Chondrocyte (in vitro differentiated cells): ENCODE measurements at regions not wholly inside any gene's neighbourhood (a gene's known extent, or its start where the extent isn't known, plus 50 kb on each side); places are given as distances from the start of the nearest gene placed in this dataset.
"Not testable (repeated sequence)": the region's sequence is repeated elsewhere in the genome, so short reads cannot be mapped to it uniquely, and the experiment has no call there.

ENCODE experiments used
- DNase-seq: peaks from one replicate; pipeline ENCODE4 v3.0.0; 2021; ENCODE audit warnings: mixed read lengths, low spot score
- H3K27ac Mint-ChIP-seq: one replicate; pipeline ENCODE4 v1.8.0; 2021; ENCODE audit warnings: mild to moderate bottlenecking, moderate library complexity, mixed read lengths; ENCODE audit not compliant: unreplicated experiment
- H3K27me3 Mint-ChIP-seq: 2 replicates; pipeline ENCODE4 v1.8.0; 2021; ENCODE audit warnings: low read depth, mixed read lengths
- H3K36me3 Mint-ChIP-seq: 2 replicates; pipeline ENCODE4 v1.8.0; 2021; ENCODE audit warnings: low read depth, mixed read lengths
- H3K4me1 Mint-ChIP-seq: 2 replicates; pipeline ENCODE4 v1.8.0; 2021; ENCODE audit warnings: low read depth, mild to moderate bottlenecking, mixed read lengths
- H3K4me3 Mint-ChIP-seq: one replicate; pipeline ENCODE4 v1.8.0; 2021; ENCODE audit warnings: mild to moderate bottlenecking, moderate library complexity, mixed read lengths; ENCODE audit not compliant: unreplicated experiment
- H3K9me3 Mint-ChIP-seq: 2 replicates; pipeline ENCODE4 v1.8.0; 2021; ENCODE audit warnings: low read depth, mixed read lengths
- CTCF ChIP-seq: fragments of 200-600 bp; sonication (generic); IDR thresholded peaks from 2 replicates; pipeline ENCODE4 v1.5.0; 2021; ENCODE audit warnings: antibody characterized with exemption, mild to moderate bottlenecking, moderate library complexity

GRCh38 chr2:223494496-223494895 lies 107.7 kb downstream of the SCG2 start:
- no peak for TF ChIP-seq CTCF

GRCh38 chr2:223494942-223495341 lies 107.2 kb downstream of the SCG2 start:
- no peak for TF ChIP-seq CTCF
- H3K27me3 Mint-ChIP-seq, result no peaks in the 10 kb centered on the region
- no peaks in the 10 kb centered on the region for H3K4me1 Mint-ChIP-seq
- no peak overlapping the region for H3K27ac Mint-ChIP-seq
- H3K9me3 Mint-ChIP-seq, result peaks cover 14% of the 10 kb centered on the region
- H3K4me3 Mint-ChIP-seq, result no peak overlapping the region
- no peak for DNase-seq
- H3K36me3 Mint-ChIP-seq, result peaks cover 6% of the 10 kb centered on the region

More at GRCh38 chr2:223494496-223494895, 107.7 kb downstream of the SCG2 start:
- H3K27ac Mint-ChIP-seq, result no peak overlapping the region
- H3K36me3 Mint-ChIP-seq, result peaks cover 6% of the 10 kb centered on the region
- no peak for DNase-seq
- no peaks in the 10 kb centered on the region for H3K27me3 Mint-ChIP-seq
- no peaks in the 10 kb centered on the region for H3K4me1 Mint-ChIP-seq
- H3K9me3 Mint-ChIP-seq, result peaks cover 15% of the 10 kb centered on the region
- no peak overlapping the region for H3K4me3 Mint-ChIP-seq

- not testable (repeated sequence) for H3K36me3 Mint-ChIP-seq, H3K4me3 Mint-ChIP-seq, H3K4me1 Mint-ChIP-seq, H3K27ac Mint-ChIP-seq, DNase-seq, H3K27me3 Mint-ChIP-seq, H3K9me3 Mint-ChIP-seq
Measured at GRCh38 chr2:223496853-223497252, 105.3 kb downstream of the SCG2 start.

- Mint-ChIP-seq H3K4me3 (no peak overlapping the region), H3K9me3 (peaks cover 5% of the 10 kb centered on the region), H3K27me3 (no peaks in the 10 kb centered on the region), H3K27ac (no peak overlapping the region), H3K36me3 (no peaks in the 10 kb centered on the region), H3K4me1 (no peaks in the 10 kb centered on the region)
- DNase-seq, result no peak
- TF ChIP-seq CTCF, result no peak
Measured at GRCh38 chr2:223500709-223501108, 101.5 kb downstream of the SCG2 start.

- Mint-ChIP-seq H3K27ac (no peak overlapping the region), H3K4me1 (no peaks in the 10 kb centered on the region), H3K4me3 (no peak overlapping the region), H3K9me3 (peaks cover 5% of the 10 kb centered on the region), H3K36me3 (no peaks in the 10 kb centered on the region), H3K27me3 (no peaks in the 10 kb centered on the region)
- no peak for DNase-seq
- TF ChIP-seq CTCF, result no peak
Measured at GRCh38 chr2:223501641-223502040, 100.5 kb downstream of the SCG2 start.

GRCh38 chr2:223503746-223504145 lies 98.4 kb downstream of the SCG2 start:
- Mint-ChIP-seq H3K4me1 (peaks cover 7% of the 10 kb centered on the region), H3K36me3 (no peaks in the 10 kb centered on the region), H3K9me3 (peaks cover 5% of the 10 kb centered on the region), H3K27ac (no peak overlapping the region), H3K4me3 (no peak overlapping the region), H3K27me3 (no peaks in the 10 kb centered on the region)
- no peak for DNase-seq
- TF ChIP-seq CTCF, result no peak
